Endothelial cell of umbilical vein (primary cell): ENCODE measurements at regions not wholly inside any gene's neighbourhood (a gene's known extent, or its start where the extent isn't known, plus 50 kb on each side); places are given as distances from the start of the nearest gene placed in this dataset.
"Not testable (repeated sequence)": the region's sequence is repeated elsewhere in the genome, so short reads cannot be mapped to it uniquely, and the experiment has no call there.

ENCODE experiments used
- BruUV-seq: library from RNA; stranded (reverse); fragments of 400-500 nt; replicated peaks from 2 replicates; lab custom pipeline; 2021; lab: Mats Ljungman, UMichigan
- CTCF ChIA-PET: fragments of 300-600, 350-600 bp; sonication (Branson Sonifier 250); formaldehyde crosslinking; loops from one replicate; lab custom pipeline; 2021; ENCODE audit warnings: antibody characterized with exemption, inconsistent platforms; lab: Charles Lee
- POLR2A ChIA-PET: fragments of 300-600, 350-600 bp; sonication (Branson Sonifier 250); formaldehyde crosslinking; loops from one replicate; lab custom pipeline; 2021; ENCODE audit warnings: antibody characterized with exemption, inconsistent platforms; lab: Charles Lee
- DNase-seq: peaks from one replicate; pipeline ENCODE4 v3.0.0-alpha.2; 2011; ENCODE audit warnings: low read depth, low spot score
- FAIRE-seq: peaks from 2 replicates; lab custom pipeline; 2011; peaks lifted over from hg19 to GRCh38; lab: Jason Lieb, UNC
- H2AFZ ChIP-seq: 2 replicates; pipeline ENCODE4 v1.6.0; 2012; ENCODE audit warnings: low read depth, low read length, control low read depth, inconsistent platforms
- H3K27ac ChIP-seq: 2 replicates; pipeline ENCODE4 v1.5.1; 2011; ENCODE audit warnings: low read depth, mild to moderate bottlenecking, control low read depth, low read length, moderate library complexity; ENCODE audit not compliant: insufficient read depth
- H3K27me3 ChIP-seq, 2 experiments: 2 replicates each; pipeline versions ENCODE4 v1.6.0 to v1.6.1; 2011; ENCODE audit warnings: low read length in 2 of 2, mixed read lengths in 1 of 2; ENCODE audit not compliant: control insufficient read depth in 2 of 2, insufficient read depth in 2 of 2
- H3K36me3 ChIP-seq, 2 experiments: 2 replicates in 1 of 2; 3 replicates in 1 of 2; pipeline ENCODE4 v1.5.1; 2011; ENCODE audit warnings: low read length in 2 of 2, mild to moderate bottlenecking in 1 of 2, moderate library complexity in 1 of 2; ENCODE audit not compliant: control insufficient read depth in 2 of 2, insufficient read depth in 2 of 2; ENCODE audit errors: extremely low read depth in 1 of 2
- H3K4me1 ChIP-seq: 3 replicates; pipeline ENCODE4 v1.5.1; 2011; ENCODE audit warnings: mild to moderate bottlenecking, low read length; ENCODE audit not compliant: control insufficient read depth, insufficient read depth; ENCODE audit errors: extremely low read depth
- H3K4me2 ChIP-seq: 2 replicates; pipeline ENCODE4 v1.6.1; 2011; ENCODE audit warnings: low read length, control low read depth, mixed read lengths; ENCODE audit not compliant: insufficient read depth
- H3K4me3 ChIP-seq, 3 experiments: fragments of 200-600 bp in 1 of 3; sonication (generic), shearing (Covaris generic) in 1 of 3; replicated peaks in 1 of 3; 2 replicates each; pipeline ENCODE4 v1.5.1; 2011 to 2016; ENCODE audit warnings: control low read depth in 3 of 3, low read length in 3 of 3, mild to moderate bottlenecking in 2 of 3, inconsistent platforms in 1 of 3, low read depth in 1 of 3, moderate library complexity in 1 of 3; ENCODE audit not compliant: insufficient read depth in 1 of 3
- H3K79me2 ChIP-seq: 2 replicates; pipeline ENCODE4 v1.6.0; 2012; ENCODE audit warnings: low read length, inconsistent platforms; ENCODE audit not compliant: control insufficient read depth, insufficient read depth
- H3K9ac ChIP-seq: replicated peaks from 2 replicates; pipeline ENCODE3; 2011; ENCODE audit warnings: low read length, control low read depth; ENCODE audit not compliant: insufficient read depth; ENCODE audit errors: extremely low read depth
- H3K9me1 ChIP-seq: replicated peaks from 3 replicates; pipeline ENCODE4 v1.6.0; 2011; ENCODE audit warnings: mild to moderate bottlenecking, low read length; ENCODE audit not compliant: control insufficient read depth, insufficient read depth; ENCODE audit errors: extremely low read depth
- H3K9me3 ChIP-seq: replicated peaks from 2 replicates; pipeline ENCODE4 v1.5.1; 2012; ENCODE audit warnings: low read length, inconsistent platforms; ENCODE audit not compliant: control insufficient read depth, insufficient read depth
- H4K20me1 ChIP-seq: replicated peaks from 2 replicates; pipeline ENCODE3; 2011; ENCODE audit warnings: mild to moderate bottlenecking, low read length; ENCODE audit not compliant: control insufficient read depth, insufficient read depth; ENCODE audit errors: extremely low read depth
- EZH2 ChIP-seq: IDR thresholded peaks from 2 replicates; pipeline ENCODE4 v1.6.1; 2012; ENCODE audit warnings: borderline replicate concordance, low read depth, mild to moderate bottlenecking, moderate library complexity, low read length, inconsistent platforms; ENCODE audit not compliant: severe bottlenecking
- FOS ChIP-seq: IDR thresholded peaks from 2 replicates; pipeline ENCODE4 v1.6.1; 2011; ENCODE audit warnings: mild to moderate bottlenecking, low read length, moderate library complexity, borderline replicate concordance; ENCODE audit not compliant: insufficient read depth
- GATA2 ChIP-seq: IDR thresholded peaks from 2 replicates; pipeline ENCODE4 v1.7.0; 2011; ENCODE audit warnings: low read depth, mild to moderate bottlenecking, moderate library complexity, mixed read lengths, low read length; ENCODE audit not compliant: insufficient read length, insufficient read depth
- JUN ChIP-seq: IDR thresholded peaks from 2 replicates; pipeline ENCODE4 v1.6.1; 2011; ENCODE audit warnings: borderline replicate concordance, low read depth; ENCODE audit not compliant: insufficient read length, insufficient read depth
- MAX ChIP-seq: IDR thresholded peaks from 2 replicates; pipeline ENCODE4 v1.6.1; 2011; ENCODE audit not compliant: insufficient read depth, insufficient read length
- MYC ChIP-seq: IDR thresholded peaks from one replicate; pipeline ENCODE4 v1.6.1; 2011; ENCODE audit warnings: mild to moderate bottlenecking, low read depth, low read length
- POLR2A ChIP-seq: IDR thresholded peaks from 2 replicates; pipeline ENCODE4 v1.6.1; 2012; ENCODE audit warnings: low read depth, mild to moderate bottlenecking, control low read depth, low read length
- POLR2AphosphoS5 ChIP-seq: IDR thresholded peaks from 2 replicates; pipeline ENCODE4 v1.6.1; 2012; ENCODE audit warnings: low read depth, mild to moderate bottlenecking, control low read depth, low read length, moderate library complexity; ENCODE audit not compliant: insufficient read depth
- dilution Hi-C: fragments of 300-500 bp; cut with MboI; formaldehyde crosslinking; loops from one replicate; pipeline ENCODE4 v1.15.0; 2019; ENCODE audit warnings: low sequenced_read_pairs; ENCODE audit not compliant: extremely low pct_ligation_motif_present
- intact Hi-C: fragments of 100-400 bp; cut with micrococcal nuclease; formaldehyde crosslinking; loops from one replicate; pipeline ENCODE4 v1.10.0; 2022
- TF ChIP-seq, protein P1 (sequence below), 2 donors: IDR thresholded peaks; 1 replicate in 1 of 2; 2 replicates in 1 of 2; pipeline ENCODE4 v1.5.1; 2011; ENCODE audit warnings: low read length in 2 of 2, mild to moderate bottlenecking in 2 of 2, moderate library complexity in 2 of 2, control low read depth in 1 of 2, inconsistent platforms in 1 of 2, low read depth in 1 of 2; ENCODE audit not compliant: insufficient read depth in 1 of 2; ENCODE audit errors: extremely low read depth in 1 of 2

GRCh38 chr1:25171013-25171412, 61.3 kb downstream of the SYF2 start:
- H3K36me3 ChIP-seq, H3K79me2 ChIP-seq, H3K27ac ChIP-seq, DNase-seq, H3K9me3 ChIP-seq, H2AFZ ChIP-seq, H3K9ac ChIP-seq, H3K27me3 ChIP-seq, intact Hi-C loops, POLR2A ChIA-PET, H3K4me3 ChIP-seq, H4K20me1 ChIP-seq, H3K4me2 ChIP-seq, FAIRE-seq, BruUV-seq, CTCF ChIA-PET, H3K4me1 ChIP-seq, H3K9me1 ChIP-seq, dilution Hi-C loops: not testable (repeated sequence)

GRCh38 chr1:25170439-25170838, 61.9 kb downstream of the SYF2 start:
- no TSS peak for BruUV-seq
- no peaks in the 10 kb centered on the region for H4K20me1 ChIP-seq
- no peaks in the 10 kb centered on the region for H3K9me1 ChIP-seq
- no peaks in the 10 kb centered on the region for H3K36me3 ChIP-seq
- no peak overlapping the region for H3K4me2 ChIP-seq
- DNase-seq (no peak), FAIRE-seq (no peak)
- no peak overlapping the region for H3K4me3 ChIP-seq
- no peak overlapping the region for H3K9ac ChIP-seq
- intact Hi-C loops (no loop called here), dilution Hi-C loops (no loop called here)
- CTCF ChIA-PET = no interaction called here
- no peaks in the 10 kb centered on the region for H3K79me2 ChIP-seq
- no peak overlapping the region for H3K27ac ChIP-seq
- H3K9me3 ChIP-seq = no peaks in the 10 kb centered on the region
- H3K27me3 ChIP-seq = no peaks in the 10 kb centered on the region
- H2AFZ ChIP-seq = no peak overlapping the region
- no peak for TF ChIP-seq JUN
- TF ChIP-seq GATA2 = no peak
- TF ChIP-seq MYC = no peak
- no peak for TF ChIP-seq EZH2
- no peak for TF ChIP-seq POLR2AphosphoS5
- no peak for TF ChIP-seq MAX
- TF ChIP-seq FOS = no peak
- no peak for TF ChIP-seq POLR2A
- TF ChIP-seq, protein P1, sequence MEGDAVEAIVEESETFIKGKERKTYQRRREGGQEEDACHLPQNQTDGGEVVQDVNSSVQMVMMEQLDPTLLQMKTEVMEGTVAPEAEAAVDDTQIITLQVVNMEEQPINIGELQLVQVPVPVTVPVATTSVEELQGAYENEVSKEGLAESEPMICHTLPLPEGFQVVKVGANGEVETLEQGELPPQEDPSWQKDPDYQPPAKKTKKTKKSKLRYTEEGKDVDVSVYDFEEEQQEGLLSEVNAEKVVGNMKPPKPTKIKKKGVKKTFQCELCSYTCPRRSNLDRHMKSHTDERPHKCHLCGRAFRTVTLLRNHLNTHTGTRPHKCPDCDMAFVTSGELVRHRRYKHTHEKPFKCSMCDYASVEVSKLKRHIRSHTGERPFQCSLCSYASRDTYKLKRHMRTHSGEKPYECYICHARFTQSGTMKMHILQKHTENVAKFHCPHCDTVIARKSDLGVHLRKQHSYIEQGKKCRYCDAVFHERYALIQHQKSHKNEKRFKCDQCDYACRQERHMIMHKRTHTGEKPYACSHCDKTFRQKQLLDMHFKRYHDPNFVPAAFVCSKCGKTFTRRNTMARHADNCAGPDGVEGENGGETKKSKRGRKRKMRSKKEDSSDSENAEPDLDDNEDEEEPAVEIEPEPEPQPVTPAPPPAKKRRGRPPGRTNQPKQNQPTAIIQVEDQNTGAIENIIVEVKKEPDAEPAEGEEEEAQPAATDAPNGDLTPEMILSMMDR (IDR thresholded peaks at IDR 0.05; ENCODE audit: extremely low read depth in 1 of 2, insufficient read depth in 1 of 2, low read depth in 1 of 2, low read length in 2 of 2) = no peak
- POLR2A ChIA-PET = no interaction called here
- H3K4me1 ChIP-seq = no peaks in the 10 kb centered on the region
